Peyer's patch (tissue), 4 donors: ENCODE measurements at regions not wholly inside any gene's neighbourhood (a gene's known extent, or its start where the extent isn't known, plus 50 kb on each side); places are given as distances from the start of the nearest gene placed in this dataset.

ENCODE experiments used
- DNase-seq, 3 donors: peaks; one replicate each; pipeline ENCODE4 v3.0.0-alpha.2; 2017 to 2019
- H3K27ac ChIP-seq, 4 donors: fragments of 200-600 bp; sonication (generic); one replicate each; pipeline ENCODE4 v1.5.1; 2016 to 2019
- H3K27me3 ChIP-seq, 2 donors: fragments of 200-600 bp; sonication (generic); one replicate each; pipeline ENCODE4 v1.5.1; 2019
- H3K36me3 ChIP-seq, 3 donors: fragments of 200-600 bp; sonication (generic); one replicate each; pipeline ENCODE4 v1.5.1; 2016 to 2019
- H3K4me1 ChIP-seq, 4 donors: fragments of 200-600 bp; sonication (generic); one replicate each; pipeline ENCODE4 v1.5.1; 2016 to 2019
- H3K4me3 ChIP-seq, 4 donors: fragments of 200-600 bp; sonication (generic); 1 replicate in 3 of 4; 2 replicates in 1 of 4; pipeline ENCODE4 v1.5.1; 2016 to 2019; ENCODE audit warnings: mild to moderate bottlenecking in 1 of 4
- H3K9me3 ChIP-seq, 4 donors: fragments of 200-600 bp; sonication (generic); one replicate each; pipeline ENCODE4 v1.5.1; 2016 to 2019; ENCODE audit warnings: mild to moderate bottlenecking in 1 of 4
- POLR2A ChIP-seq, 2 donors: fragments of 450-650 bp; IDR thresholded peaks; one replicate each; pipeline ENCODE4 v1.5.1; 2017; ENCODE audit warnings: antibody characterized with exemption in 2 of 2, mild to moderate bottlenecking in 2 of 2, moderate library complexity in 2 of 2
- TF ChIP-seq, protein P1 (sequence below), 6 experiments: fragments of 450-650 bp in 4 of 6; fragments of 200-600 bp in 2 of 6; sonication (generic) in 1 of 6; IDR thresholded peaks; one replicate each; pipeline ENCODE4 v1.5.1; 2017 to 2019; ENCODE audit warnings: antibody characterized with exemption in 6 of 6, mild to moderate bottlenecking in 3 of 6, moderate library complexity in 1 of 6

DNA sequence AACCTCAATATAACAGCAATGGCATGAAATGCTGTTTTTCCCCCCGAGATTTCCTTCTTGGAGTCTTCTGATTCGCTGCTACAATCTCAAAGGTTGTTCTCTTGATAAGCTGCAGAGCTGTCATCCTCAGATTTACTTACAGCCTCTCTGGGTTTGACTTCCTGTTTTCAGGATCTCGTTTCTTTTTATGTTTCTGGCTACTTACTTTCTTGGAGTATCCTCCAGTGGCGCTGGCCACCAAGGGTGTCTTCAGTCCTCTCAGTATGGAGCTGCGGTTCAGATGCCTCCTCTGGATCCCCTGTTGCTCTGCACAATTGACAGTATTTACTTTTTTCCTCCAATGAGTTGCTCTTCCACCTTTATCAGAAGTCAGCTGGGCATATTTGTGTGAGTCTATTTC is 152.0 kb upstream of the TMEM72 start:
- Histone ChIP-seq H3K9me3 (no peaks in the 10 kb centered on the region), H3K4me1 (no peaks in the 10 kb centered on the region), H3K36me3 (no peaks in the 10 kb centered on the region), H3K27ac (no peak overlapping the region), H3K4me3 (no peak overlapping the region), H3K27me3 (no peaks in the 10 kb centered on the region)
- DNase-seq = no peak
- TF ChIP-seq POLR2A (IDR thresholded peaks at IDR 0.05) = no peak
- TF ChIP-seq, protein P1, sequence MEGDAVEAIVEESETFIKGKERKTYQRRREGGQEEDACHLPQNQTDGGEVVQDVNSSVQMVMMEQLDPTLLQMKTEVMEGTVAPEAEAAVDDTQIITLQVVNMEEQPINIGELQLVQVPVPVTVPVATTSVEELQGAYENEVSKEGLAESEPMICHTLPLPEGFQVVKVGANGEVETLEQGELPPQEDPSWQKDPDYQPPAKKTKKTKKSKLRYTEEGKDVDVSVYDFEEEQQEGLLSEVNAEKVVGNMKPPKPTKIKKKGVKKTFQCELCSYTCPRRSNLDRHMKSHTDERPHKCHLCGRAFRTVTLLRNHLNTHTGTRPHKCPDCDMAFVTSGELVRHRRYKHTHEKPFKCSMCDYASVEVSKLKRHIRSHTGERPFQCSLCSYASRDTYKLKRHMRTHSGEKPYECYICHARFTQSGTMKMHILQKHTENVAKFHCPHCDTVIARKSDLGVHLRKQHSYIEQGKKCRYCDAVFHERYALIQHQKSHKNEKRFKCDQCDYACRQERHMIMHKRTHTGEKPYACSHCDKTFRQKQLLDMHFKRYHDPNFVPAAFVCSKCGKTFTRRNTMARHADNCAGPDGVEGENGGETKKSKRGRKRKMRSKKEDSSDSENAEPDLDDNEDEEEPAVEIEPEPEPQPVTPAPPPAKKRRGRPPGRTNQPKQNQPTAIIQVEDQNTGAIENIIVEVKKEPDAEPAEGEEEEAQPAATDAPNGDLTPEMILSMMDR (IDR thresholded peaks at IDR 0.05) = no peak

DNA sequence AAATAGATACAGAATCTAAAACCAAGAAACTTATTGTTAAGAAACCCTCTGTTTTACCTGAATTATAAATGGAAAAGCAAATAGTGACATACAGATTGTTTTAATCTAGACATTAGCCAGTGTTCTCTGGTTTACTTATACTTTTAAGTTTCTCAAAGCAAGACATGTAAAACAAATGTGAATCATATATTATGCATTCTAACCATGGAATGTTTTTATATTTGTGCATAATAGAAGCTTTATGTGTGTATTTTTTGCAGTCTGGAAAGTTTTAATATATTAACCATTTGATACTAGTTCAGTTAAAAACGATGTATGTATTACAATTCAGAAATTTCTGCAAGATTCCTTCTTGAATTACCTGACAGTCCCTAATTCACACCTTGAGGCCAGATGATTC is 150.6 kb upstream of the TMEM72 start:
- Histone ChIP-seq H3K27me3 (no peaks in the 10 kb centered on the region), H3K9me3 (no peaks in the 10 kb centered on the region), H3K4me1 (no peaks in the 10 kb centered on the region), H3K4me3 (no peak overlapping the region), H3K36me3 (no peaks in the 10 kb centered on the region), H3K27ac (no peak overlapping the region)
- TF ChIP-seq POLR2A (IDR thresholded peaks at IDR 0.05) = no peak
- TF ChIP-seq, protein P1 (IDR thresholded peaks at IDR 0.05) = no peak
- DNase-seq = no peak

DNA sequence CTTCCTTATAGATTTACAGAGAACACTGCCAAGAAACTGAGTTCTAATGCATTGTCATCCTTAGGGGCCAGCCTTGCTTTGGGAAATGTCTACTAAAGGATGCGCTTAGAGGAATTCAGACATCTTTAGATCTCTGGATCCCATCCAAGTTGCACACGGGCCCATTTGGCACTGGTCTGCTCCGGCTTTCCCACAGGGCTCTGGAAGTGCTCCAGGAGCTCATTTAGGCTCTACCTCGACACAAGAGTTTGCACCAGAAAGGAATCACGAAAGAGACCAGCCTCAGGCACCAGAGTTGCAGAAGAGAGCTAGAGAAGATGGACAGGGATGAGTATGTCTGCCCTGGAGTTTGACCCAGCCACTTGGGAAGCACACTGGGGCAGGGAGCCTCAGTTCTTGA is 150.1 kb upstream of the TMEM72 start:
- Histone ChIP-seq H3K27me3 (no peaks in the 10 kb centered on the region), H3K9me3 (no peaks in the 10 kb centered on the region), H3K27ac (no peak overlapping the region), H3K36me3 (no peaks in the 10 kb centered on the region), H3K4me1 (no peaks in the 10 kb centered on the region), H3K4me3 (no peak overlapping the region)
- TF ChIP-seq, protein P1 (IDR thresholded peaks at IDR 0.05) = no peak
- no peak for TF ChIP-seq POLR2A (IDR thresholded peaks at IDR 0.05)
- DNase-seq = no peak

DNA sequence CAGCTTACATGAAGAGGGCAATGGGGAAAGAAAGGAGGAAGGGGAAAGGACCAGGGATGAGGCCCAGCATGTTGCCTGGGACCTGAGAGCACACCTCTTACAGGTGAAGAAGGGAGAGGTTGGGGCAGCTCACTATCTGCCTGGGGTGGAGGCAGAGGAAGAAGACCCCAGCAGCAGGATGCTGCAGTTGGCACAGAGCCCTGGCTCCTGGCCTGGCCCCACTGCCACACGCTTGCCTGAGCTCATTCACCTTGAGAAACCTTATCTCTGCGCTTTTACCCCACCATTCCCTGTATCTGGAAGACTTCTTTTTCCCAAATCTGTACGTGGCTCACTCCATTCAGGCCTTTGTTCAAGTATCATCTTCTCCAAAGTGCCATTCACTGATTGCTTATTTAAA is 147.8 kb upstream of the TMEM72 start:
- Histone ChIP-seq H3K4me1 (no peaks in the 10 kb centered on the region), H3K27me3 (no peaks in the 10 kb centered on the region), H3K27ac (no peak overlapping the region), H3K9me3 (no peaks in the 10 kb centered on the region), H3K36me3 (no peaks in the 10 kb centered on the region), H3K4me3 (no peak overlapping the region)
- no peak for DNase-seq
- no peak for TF ChIP-seq POLR2A (IDR thresholded peaks at IDR 0.05)
- TF ChIP-seq, protein P1 (IDR thresholded peaks at IDR 0.05) = no peak

DNA sequence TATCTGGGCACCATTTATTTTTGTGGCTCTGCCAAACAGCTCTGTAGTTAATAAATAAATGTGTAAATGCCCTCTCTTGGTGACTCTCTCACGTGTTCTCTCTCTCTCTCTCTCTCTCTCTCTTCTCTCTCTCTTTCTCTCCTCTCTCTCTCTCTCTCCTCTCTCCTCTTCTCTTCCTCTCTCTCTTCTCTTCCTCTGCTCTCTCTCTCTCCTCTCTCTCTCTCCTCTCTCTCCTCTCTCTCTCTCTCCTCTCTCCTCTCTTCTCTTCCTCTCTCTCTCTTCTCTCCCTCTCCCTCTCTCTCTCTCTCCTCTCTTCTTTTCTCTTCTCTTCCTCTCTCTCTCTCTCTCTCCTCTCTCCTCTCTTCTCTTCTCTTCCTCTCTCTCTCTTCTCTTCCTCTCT is 145.8 kb upstream of the TMEM72 start:
- Histone ChIP-seq H3K4me3 (no peak overlapping the region), H3K27ac (no peak overlapping the region), H3K27me3 (no peaks in the 10 kb centered on the region), H3K9me3 (no peaks in the 10 kb centered on the region), H3K4me1 (no peaks in the 10 kb centered on the region), H3K36me3 (no peaks in the 10 kb centered on the region)
- TF ChIP-seq, protein P1 (IDR thresholded peaks at IDR 0.05) = no peak
- TF ChIP-seq POLR2A (IDR thresholded peaks at IDR 0.05) = no peak
- DNase-seq = no peak

DNA sequence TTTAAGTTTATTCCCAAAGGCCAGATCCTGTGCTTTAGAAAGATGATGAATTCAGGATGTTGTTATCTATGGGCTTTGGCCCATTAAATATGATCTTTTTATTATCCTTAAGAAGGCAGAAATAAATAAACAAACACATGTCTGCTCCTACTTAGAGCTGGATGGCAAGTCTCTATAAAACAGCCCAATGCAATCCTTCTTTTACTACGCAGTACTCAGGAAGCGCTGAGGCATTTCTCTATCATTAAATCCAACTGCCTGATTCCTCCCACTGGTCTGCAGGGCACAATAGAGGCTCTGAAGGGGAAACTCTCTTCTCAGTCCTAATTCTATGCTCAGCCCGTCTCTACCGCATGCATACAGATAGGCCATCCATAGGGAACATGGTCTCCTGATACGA is 144.5 kb upstream of the TMEM72 start:
- no peak overlapping the region for H3K4me3 ChIP-seq
- H3K36me3 ChIP-seq = no peaks in the 10 kb centered on the region
- no peak overlapping the region for H3K27ac ChIP-seq
- TF ChIP-seq, protein P1 (IDR thresholded peaks at IDR 0.05) = no peak
- no peak for TF ChIP-seq POLR2A (IDR thresholded peaks at IDR 0.05)
- H3K9me3 ChIP-seq = no peaks in the 10 kb centered on the region
- no peak for DNase-seq
- H3K27me3 ChIP-seq = no peaks in the 10 kb centered on the region
- H3K4me1 ChIP-seq = no peaks in the 10 kb centered on the region
